HG03135 (cell line): ENCODE measurements at regions not wholly inside any gene's neighbourhood (a gene's known extent, or its start where the extent isn't known, plus 50 kb on each side); places are given as distances from the start of the nearest gene placed in this dataset.
"Not testable (repeated sequence)": the region's sequence is repeated elsewhere in the genome, so short reads cannot be mapped to it uniquely, and the experiment has no call there.

Experiments
- ATAC-seq: cut with Tn5 transposase; IDR thresholded peaks from one replicate; pipeline ENCODE4 v1.9.1; 2021; ENCODE audit warnings: mild to moderate bottlenecking, moderate library complexity; ENCODE audit not compliant: unreplicated experiment

- ATAC-seq = no peak
Observed at GRCh38 chr15:30830961-30831360, 72.8 kb upstream of the FAN1 start.

GRCh38 chr15:30833379-30833778 is 70.3 kb upstream of the FAN1 start:
- ATAC-seq = not testable (repeated sequence)

- ATAC-seq = not testable (repeated sequence)
Observed at GRCh38 chr15:30841639-30842038, 62.1 kb upstream of the FAN1 start.

GRCh38 chr15:30842798-30843472 is 60.8 kb upstream of the FAN1 start:
- not testable (repeated sequence) for ATAC-seq

GRCh38 chr15:30845536-30845935 is 58.2 kb upstream of the FAN1 start:
- ATAC-seq = not testable (repeated sequence)
